Gastroesophageal sphincter (tissue), 3 donors: ENCODE measurements at regions not wholly inside any gene's neighbourhood (a gene's known extent, or its start where the extent isn't known, plus 50 kb on each side); places are given as distances from the start of the nearest gene placed in this dataset.

Experiments used
- POLR2A ChIP-seq, 2 donors: fragments of 450-650 bp; IDR thresholded peaks; one replicate each; pipeline ENCODE4 v1.6.1; 2017; ENCODE audit warnings: antibody characterized with exemption in 2 of 2, mild to moderate bottlenecking in 2 of 2, moderate library complexity in 1 of 2
- TF ChIP-seq, protein P1 (sequence below), 4 experiments: fragments of 200-600 bp in 2 of 4; fragments of 450-650 bp in 2 of 4; sonication (generic) in 1 of 4; IDR thresholded peaks; one replicate each; pipeline ENCODE4 v1.5.1; 2017 to 2019; ENCODE audit warnings: antibody characterized with exemption in 4 of 4, mild to moderate bottlenecking in 2 of 4, moderate library complexity in 2 of 4

DNA sequence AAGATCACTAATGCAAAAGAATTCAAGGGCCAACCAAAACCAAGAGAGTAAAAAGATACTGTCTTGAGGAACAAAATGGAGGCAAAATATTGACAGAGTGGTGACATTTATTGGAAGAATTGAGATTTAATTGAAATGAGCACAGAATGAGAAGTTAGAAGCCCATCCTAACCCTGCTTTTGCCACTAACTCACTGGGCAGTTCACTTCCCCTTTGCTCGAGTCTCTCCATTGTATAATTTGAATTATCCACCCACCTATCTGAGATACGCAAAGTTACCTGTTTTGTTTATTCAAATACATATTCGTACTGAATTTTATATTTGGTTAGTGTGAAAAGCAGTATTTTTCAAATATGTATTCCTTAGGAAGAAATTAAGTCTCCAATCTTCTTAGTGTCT, 204.5 kb upstream of the PRDM1 start:
- TF ChIP-seq, protein P1, sequence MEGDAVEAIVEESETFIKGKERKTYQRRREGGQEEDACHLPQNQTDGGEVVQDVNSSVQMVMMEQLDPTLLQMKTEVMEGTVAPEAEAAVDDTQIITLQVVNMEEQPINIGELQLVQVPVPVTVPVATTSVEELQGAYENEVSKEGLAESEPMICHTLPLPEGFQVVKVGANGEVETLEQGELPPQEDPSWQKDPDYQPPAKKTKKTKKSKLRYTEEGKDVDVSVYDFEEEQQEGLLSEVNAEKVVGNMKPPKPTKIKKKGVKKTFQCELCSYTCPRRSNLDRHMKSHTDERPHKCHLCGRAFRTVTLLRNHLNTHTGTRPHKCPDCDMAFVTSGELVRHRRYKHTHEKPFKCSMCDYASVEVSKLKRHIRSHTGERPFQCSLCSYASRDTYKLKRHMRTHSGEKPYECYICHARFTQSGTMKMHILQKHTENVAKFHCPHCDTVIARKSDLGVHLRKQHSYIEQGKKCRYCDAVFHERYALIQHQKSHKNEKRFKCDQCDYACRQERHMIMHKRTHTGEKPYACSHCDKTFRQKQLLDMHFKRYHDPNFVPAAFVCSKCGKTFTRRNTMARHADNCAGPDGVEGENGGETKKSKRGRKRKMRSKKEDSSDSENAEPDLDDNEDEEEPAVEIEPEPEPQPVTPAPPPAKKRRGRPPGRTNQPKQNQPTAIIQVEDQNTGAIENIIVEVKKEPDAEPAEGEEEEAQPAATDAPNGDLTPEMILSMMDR (IDR thresholded peaks at IDR 0.05): no peak
- no peak for TF ChIP-seq POLR2A (IDR thresholded peaks at IDR 0.05)
